GM23248 (cell line): ENCODE measurements at regions not wholly inside any gene's neighbourhood (a gene's known extent, or its start where the extent isn't known, plus 50 kb on each side); places are given as distances from the start of the nearest gene placed in this dataset.

Experiments
- EZH2 ChIP-seq: fragments of 200-600 bp; sonication (generic); IDR thresholded peaks from 2 replicates; pipeline ENCODE4 v1.6.1; 2018; ENCODE audit warnings: antibody characterized with exemption, mild to moderate bottlenecking; ENCODE audit not compliant: insufficient read depth, poor library complexity, severe bottlenecking
- EZH2phosphoT487 ChIP-seq: fragments of 200-600 bp; sonication (generic); IDR thresholded peaks from 2 replicates; pipeline ENCODE4 v1.6.1; 2018; ENCODE audit warnings: antibody characterized with exemption, moderate library complexity, mild to moderate bottlenecking, low read depth; ENCODE audit not compliant: insufficient read depth

DNA sequence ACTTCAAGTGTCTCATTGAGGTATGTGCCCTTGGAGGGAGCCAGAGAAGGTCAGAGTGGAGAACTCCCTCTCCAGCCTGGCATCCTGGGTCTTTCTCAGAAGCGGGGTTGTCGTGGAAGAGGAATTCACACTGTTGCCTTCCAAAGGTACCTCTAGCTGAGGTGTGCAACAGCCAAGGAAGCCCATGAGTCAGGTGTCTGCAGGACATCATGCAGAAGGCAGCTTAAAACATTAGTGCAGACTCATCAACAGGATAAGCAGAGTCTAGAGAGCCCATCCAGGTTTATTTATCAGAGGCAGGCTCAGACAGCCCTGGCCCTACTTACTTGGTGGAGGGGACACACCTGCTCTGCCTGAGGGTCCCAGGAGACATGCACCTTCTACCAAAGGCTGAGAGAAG is 95.6 kb upstream of the TPM1 start:
- no peak for TF ChIP-seq EZH2phosphoT487
- no peak for TF ChIP-seq EZH2
